ENCODE measurements at regions not wholly inside any gene's neighbourhood (a gene's known extent, or its start where the extent isn't known, plus 50 kb on each side); places are given as distances from the start of the nearest gene placed in this dataset.

GRCh38 chr11:42239188-42239587, 779.7 kb upstream of the LRRC4C start:
- intact Hi-C loops (cut with DNase I): no loop called here

GRCh38 chr11:42243385-42243784, 783.9 kb upstream of the LRRC4C start:
- intact Hi-C loops (cut with DNase I): no loop called here
- no peak for DNase-seq (ENCODE audit: low spot score)

More at GRCh38 chr11:42239188-42239587, 779.7 kb upstream of the LRRC4C start:
- DNase-seq (ENCODE audit: low spot score): no peak

GRCh38 chr11:42244376-42244775, 784.9 kb upstream of the LRRC4C start:
- DNase-seq (ENCODE audit: low spot score): no peak
- intact Hi-C loops (cut with DNase I): no loop called here

DNA sequence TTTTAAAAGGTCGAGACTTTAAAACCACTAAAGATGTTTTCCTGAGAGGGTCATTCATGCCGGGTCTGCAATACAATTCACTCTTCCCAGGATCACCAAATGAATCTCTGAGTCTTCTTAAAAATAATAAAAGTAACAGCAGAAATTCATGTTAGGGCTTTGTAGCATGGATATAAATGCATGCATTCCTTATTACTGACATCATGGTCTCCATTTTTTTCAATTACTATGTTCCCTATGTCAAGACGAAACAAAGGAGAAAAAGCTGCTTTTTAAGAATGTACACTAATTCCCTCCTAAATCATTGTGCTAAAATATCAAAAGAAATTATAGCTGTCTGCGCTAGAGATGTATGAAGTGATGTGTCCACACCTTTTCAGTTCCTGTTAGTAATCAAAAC, 789.9 kb upstream of the LRRC4C start:
- intact Hi-C loops (cut with DNase I): no loop called here
- DNase-seq (ENCODE audit: low spot score): no peak

- no peak for DNase-seq (ENCODE audit: low spot score)
- intact Hi-C loops (cut with DNase I): no loop called here
Observed at GRCh38 chr11:42249956-42250355, 790.5 kb upstream of the LRRC4C start.

DNA sequence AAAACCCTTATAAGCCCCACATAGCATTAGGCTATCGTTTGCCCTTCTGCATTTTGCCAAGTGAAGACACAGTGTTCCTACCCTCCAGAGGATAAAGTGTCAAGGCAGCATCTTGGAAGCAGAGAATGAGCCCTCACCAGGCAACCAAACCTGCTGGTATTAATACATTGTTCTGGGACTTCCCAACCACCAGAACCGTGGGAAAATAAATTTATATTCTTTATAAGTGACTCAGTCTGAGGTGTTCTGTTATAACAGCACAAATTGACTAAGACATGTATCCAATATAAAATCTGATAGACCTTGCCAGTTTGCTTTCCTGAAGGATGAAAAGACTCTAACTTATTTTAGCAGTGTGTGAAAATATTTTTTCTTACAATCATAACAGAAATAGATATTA, 792.5 kb upstream of the LRRC4C start:
- no peak for DNase-seq (ENCODE audit: low spot score)
- intact Hi-C loops (cut with DNase I): no loop called here

DNA sequence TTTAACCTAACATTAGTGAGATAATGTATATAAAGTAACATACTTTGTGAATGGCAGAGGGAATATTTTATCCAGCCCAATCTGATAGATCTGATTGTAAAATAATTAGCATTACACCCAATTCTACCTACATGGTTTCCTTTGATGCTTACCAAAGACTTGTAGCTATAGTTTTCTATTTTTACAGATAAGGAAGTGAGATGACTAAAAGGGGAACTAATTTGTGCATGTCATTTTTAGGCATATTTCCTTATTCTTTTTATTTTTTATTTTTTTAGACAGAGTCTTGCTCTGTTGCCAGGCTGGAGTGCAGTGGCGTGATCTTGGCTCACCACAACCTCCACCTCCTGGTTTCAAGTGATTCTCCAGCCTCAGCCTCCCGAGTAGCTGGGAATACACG, 793.7 kb upstream of the LRRC4C start:
- intact Hi-C loops (cut with DNase I): no loop called here
- no peak for DNase-seq (ENCODE audit: low spot score)

- intact Hi-C loops (cut with DNase I): no loop called here
- no peak for DNase-seq (ENCODE audit: low spot score)
Observed at GRCh38 chr11:42255906-42256305, 796.5 kb upstream of the LRRC4C start.

DNA sequence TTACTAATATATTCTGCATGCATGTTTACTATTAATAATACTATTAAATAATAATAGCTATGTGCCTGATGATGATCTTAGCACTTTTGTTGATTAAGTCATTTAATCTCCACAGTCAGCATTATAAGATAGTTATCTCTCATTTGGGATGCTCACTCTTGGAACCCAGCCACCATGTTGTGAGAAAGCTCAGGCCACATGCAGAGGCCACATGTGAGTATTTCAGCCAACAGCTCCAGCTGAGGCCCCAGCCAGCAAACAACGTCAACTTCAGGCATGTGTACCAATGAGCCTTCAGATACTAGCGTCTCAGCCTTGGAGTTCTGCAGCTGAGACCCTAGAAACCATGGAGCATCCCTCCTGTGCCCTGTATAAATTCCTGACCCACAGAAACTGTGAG, 798.1 kb upstream of the LRRC4C start:
- no peak for DNase-seq (ENCODE audit: low spot score)
- intact Hi-C loops (cut with DNase I): no loop called here

DNA sequence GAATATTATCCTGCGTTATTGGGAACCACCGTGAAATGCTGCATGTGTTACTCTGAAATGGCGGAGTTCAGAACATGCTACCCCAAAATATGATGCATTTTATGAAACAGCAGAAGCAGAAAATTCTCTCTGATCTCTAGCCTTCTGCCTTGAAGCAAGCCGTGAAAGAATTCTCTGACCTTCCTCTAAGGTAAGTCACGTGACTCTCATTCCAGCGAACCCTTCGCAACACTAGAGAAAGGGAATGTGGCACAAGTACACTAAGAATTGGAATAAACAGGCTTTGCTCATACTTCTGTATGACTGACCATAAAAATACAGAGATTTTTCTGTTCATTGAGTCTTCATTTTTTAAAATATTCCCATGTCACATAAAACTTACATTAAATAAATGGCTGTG, 805.6 kb upstream of the LRRC4C start:
- no peak for DNase-seq (ENCODE audit: low spot score)
- intact Hi-C loops (cut with DNase I): no loop called here

DNA sequence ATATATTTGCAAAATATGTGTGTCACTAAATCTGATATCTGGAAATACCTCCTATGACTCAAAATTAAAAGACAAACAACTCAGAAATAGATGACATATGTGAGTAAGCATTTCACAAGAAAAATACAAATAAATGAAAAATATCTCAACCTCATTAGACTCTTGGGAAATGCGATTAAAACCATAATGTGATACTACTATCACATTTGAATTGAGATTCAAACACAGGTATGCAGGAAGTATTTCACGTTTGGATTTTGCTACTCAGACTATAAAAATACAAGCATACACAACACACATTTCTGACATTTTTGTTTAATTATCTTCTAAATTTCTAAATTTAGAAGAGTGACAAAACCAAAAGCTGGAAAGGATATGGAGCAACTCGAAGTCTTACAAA, 811.9 kb upstream of the LRRC4C start:
- intact Hi-C loops (cut with DNase I): no loop called here

DNA sequence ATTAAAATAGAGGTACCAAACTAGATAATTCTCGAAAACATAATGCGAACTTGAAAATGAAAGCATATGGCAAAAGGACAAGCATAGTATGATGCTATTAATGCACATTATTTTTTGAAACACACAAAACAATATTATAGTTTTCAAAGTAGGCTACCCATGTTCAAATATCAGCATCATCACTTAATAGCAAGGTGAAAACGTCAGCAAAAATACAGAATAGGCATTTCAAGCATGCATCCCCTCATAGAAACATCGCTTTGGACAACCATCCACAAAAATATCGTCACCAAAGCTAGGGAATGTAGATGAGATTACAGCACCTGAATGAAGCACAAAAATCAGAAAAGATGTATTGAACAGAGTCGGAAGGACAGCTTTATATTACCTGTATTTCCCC, 814.5 kb upstream of the LRRC4C start:
- DNase-seq (ENCODE audit: low spot score): no peak
- intact Hi-C loops (cut with DNase I): no loop called here

More for the DNA sequence above, 811.9 kb upstream of the LRRC4C start:
- DNase-seq (ENCODE audit: low spot score): no peak

DNA sequence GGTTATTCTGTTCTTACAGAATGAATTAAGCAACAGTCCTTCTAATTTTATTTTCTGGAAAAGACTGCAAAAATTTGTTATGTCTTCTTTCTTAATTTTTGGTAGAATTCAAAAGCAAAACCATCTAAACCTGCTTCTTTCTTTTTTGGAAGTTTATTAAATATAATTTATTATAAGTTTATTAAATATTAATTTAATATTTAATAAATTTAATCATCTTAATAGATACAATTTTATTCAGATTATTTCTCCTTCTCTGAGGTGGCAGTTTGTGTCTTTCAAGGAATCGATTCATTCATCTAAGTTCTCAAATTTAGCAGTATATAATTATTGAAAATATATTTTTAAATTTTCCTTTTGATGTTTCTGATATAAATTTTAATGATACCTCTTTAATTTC, 837.5 kb upstream of the LRRC4C start:
- intact Hi-C loops (cut with DNase I): no loop called here

GRCh38 chr11:42299780-42300179, 840.3 kb upstream of the LRRC4C start:
- intact Hi-C loops (cut with DNase I): no loop called here
- DNase-seq (ENCODE audit: low spot score): no peak

More for the DNA sequence above, 837.5 kb upstream of the LRRC4C start:
- DNase-seq (ENCODE audit: low spot score): no peak

- intact Hi-C loops (cut with DNase I): no loop called here
- DNase-seq (ENCODE audit: low spot score): no peak
Observed at GRCh38 chr11:42301777-42302176, 842.3 kb upstream of the LRRC4C start.

DNA sequence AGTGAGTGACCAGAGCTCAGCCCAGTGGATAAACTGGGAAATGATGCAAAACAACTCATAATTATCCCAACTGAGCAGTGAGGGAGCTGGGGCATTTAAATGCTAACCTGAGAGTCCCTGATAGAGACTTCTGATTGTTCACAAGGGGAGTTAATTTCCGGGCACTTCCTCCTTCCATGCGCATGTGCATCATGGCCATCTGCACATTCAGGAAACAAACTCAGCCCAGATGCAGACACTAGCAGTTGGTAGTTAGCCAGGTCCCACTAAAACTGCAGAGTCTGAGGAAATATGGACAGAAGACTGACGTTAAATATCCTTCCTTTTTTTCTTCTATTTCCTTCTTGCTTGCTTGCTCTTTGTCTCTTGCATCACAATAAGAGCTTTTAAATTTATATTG, 852.1 kb upstream of the LRRC4C start:
- intact Hi-C loops (cut with DNase I): no loop called here

GRCh38 chr11:42311944-42312343, 852.5 kb upstream of the LRRC4C start:
- intact Hi-C loops (cut with DNase I): no loop called here
- no peak for DNase-seq (ENCODE audit: low spot score)

More for the DNA sequence above, 852.1 kb upstream of the LRRC4C start:
- DNase-seq (ENCODE audit: low spot score): no peak

DNA sequence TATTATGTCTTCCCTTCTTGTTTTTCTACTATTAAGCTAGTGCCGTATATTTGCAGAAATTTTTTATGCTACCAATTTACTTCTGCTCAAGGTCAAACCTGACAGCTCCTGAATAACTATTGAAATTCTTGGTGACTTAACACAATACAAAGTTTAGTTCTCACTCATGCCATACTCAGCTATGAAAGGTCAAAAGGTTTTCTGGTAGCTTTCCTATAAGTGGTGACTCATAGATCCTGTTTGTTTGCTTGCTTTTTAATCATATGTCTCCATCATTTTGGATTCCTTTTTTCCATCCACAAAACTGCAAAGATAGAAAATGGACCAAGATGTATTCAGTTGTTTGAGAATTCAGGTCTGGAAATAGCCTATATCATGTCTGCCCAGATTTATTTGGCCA, 855.8 kb upstream of the LRRC4C start:
- intact Hi-C loops (cut with DNase I): no loop called here
- DNase-seq (ENCODE audit: low spot score): no peak

DNA sequence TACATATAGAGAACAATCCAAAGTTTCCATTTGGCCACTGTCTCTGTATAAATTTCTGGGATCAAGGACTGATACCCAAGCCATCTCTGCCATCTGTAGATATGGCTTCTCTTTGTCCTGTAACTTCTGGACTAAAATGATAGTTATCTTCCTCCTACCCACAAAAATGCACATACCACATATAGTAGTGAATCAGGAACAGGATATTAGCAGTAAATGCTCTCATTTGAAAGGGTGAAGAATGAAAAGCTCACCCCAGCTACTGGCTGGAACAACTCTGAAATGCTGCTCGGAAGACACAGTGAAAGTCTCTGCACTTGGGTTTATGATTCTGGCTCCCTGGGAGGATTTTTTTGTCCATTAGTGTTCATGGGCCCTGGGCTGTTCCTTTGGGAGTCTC, 856.4 kb upstream of the LRRC4C start:
- intact Hi-C loops (cut with DNase I): no loop called here

DNA sequence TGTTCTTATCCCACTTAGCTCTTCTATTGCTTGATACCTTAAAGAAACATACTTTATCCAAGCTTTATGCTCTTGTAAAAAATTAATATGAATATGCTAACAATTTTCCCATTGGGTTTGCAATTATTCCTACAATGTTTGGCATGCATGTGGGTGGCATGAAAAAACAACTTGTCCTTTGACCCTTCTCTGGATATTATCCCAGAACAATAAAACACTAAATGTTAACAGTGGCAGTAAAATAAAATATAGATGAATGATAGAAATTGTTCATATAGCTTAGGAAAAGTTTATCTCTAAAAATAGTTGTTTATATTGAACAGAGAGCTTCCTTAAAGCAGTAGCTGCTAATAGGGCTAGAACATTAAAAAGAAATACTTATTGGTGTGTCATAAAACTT, 860.5 kb upstream of the LRRC4C start:
- intact Hi-C loops (cut with DNase I): no loop called here
- DNase-seq (ENCODE audit: low spot score): no peak

More for the DNA sequence above, 856.4 kb upstream of the LRRC4C start:
- no peak for DNase-seq (ENCODE audit: low spot score)

- no peak for DNase-seq (ENCODE audit: low spot score)
- intact Hi-C loops (cut with DNase I): no loop called here
Observed at GRCh38 chr11:42329929-42330565, 870.6 kb upstream of the LRRC4C start.

GRCh38 chr11:42337786-42338455, 878.5 kb upstream of the LRRC4C start:
- DNase-seq (ENCODE audit: low spot score): no peak
- intact Hi-C loops (cut with DNase I): no loop called here
